Activated CD8-positive, alpha-beta memory T cell treated with anti-CD3 and anti-CD28 coated beads, Interleukin-2, amount 10 ng/mL, durations not matched to agents 7 days and 5 days (primary cell): ENCODE measurements at regions not wholly inside any gene's neighbourhood (a gene's known extent, or its start where the extent isn't known, plus 50 kb on each side); places are given as distances from the start of the nearest gene placed in this dataset.

Source experiments
- ATAC-seq: fragments of 150-1000 bp; cut with Tn5 transposase; one replicate; pipeline ENCODE4 v1.10.0; 2021; ENCODE audit warnings: moderate library complexity
- CTCF ChIA-PET: fragments of 350-600 bp; sonication (Branson Sonifier 250); formaldehyde crosslinking; loops from one replicate; lab custom pipeline; 2021; ENCODE audit warnings: antibody characterized with exemption; lab: Charles Lee
- DNase-seq: peaks from one replicate; pipeline ENCODE4 v3.0.0-alpha.2; 2020
- H3K27ac Mint-ChIP-seq: one replicate; pipeline ENCODE4 v1.8.0; 2021; ENCODE audit warnings: mild to moderate bottlenecking, mixed read lengths
- H3K27me3 Mint-ChIP-seq: one replicate; pipeline ENCODE4 v1.8.0; 2021; ENCODE audit warnings: mixed read lengths
- H3K36me3 Mint-ChIP-seq: one replicate; pipeline ENCODE4 v1.8.0; 2021; ENCODE audit warnings: mild to moderate bottlenecking, mixed read lengths
- H3K4me1 Mint-ChIP-seq: one replicate; pipeline ENCODE4 v1.8.0; 2021; ENCODE audit warnings: mixed read lengths
- H3K4me3 Mint-ChIP-seq: one replicate; pipeline ENCODE4 v1.8.0; 2021; ENCODE audit warnings: mild to moderate bottlenecking, moderate library complexity, mixed read lengths
- H3K9me3 Mint-ChIP-seq: one replicate; pipeline ENCODE4 v1.8.0; 2022; ENCODE audit warnings: low read depth, mixed read lengths

- no peak overlapping the region for H3K4me3 Mint-ChIP-seq
- peaks cover 2% of the 10 kb centered on the region for H3K9me3 Mint-ChIP-seq
- no peak for DNase-seq
- no peak overlapping the region for H3K27ac Mint-ChIP-seq
- H3K27me3 Mint-ChIP-seq = no peaks in the 10 kb centered on the region
- no peaks in the 10 kb centered on the region for H3K36me3 Mint-ChIP-seq
- no peak for ATAC-seq
- CTCF ChIA-PET = no interaction called here
- H3K4me1 Mint-ChIP-seq = no peaks in the 10 kb centered on the region
These were observed 71.0 kb downstream of the AQP4 start for GRCh38 chr18:26794230-26795101.

- CTCF ChIA-PET = no interaction called here
- Mint-ChIP-seq H3K36me3 (no peaks in the 10 kb centered on the region), H3K4me1 (no peaks in the 10 kb centered on the region), H3K9me3 (peaks cover 2% of the 10 kb centered on the region), H3K4me3 (no peak overlapping the region), H3K27ac (no peak overlapping the region), H3K27me3 (no peaks in the 10 kb centered on the region)
- DNase-seq = no peak
- ATAC-seq = no peak
These were observed 72.8 kb downstream of the AQP4 start for GRCh38 chr18:26792661-26793060.

GRCh38 chr18:26791676-26792075 is 73.8 kb downstream of the AQP4 start:
- no peak for ATAC-seq
- Mint-ChIP-seq H3K27me3 (no peaks in the 10 kb centered on the region), H3K9me3 (peaks cover 2% of the 10 kb centered on the region), H3K27ac (no peak overlapping the region), H3K4me3 (no peak overlapping the region), H3K36me3 (no peaks in the 10 kb centered on the region), H3K4me1 (no peaks in the 10 kb centered on the region)
- CTCF ChIA-PET = no interaction called here
- DNase-seq = no peak

GRCh38 chr18:26784599-26784998 is 80.9 kb downstream of the AQP4 start:
- H3K27me3 Mint-ChIP-seq = no peaks in the 10 kb centered on the region
- CTCF ChIA-PET = no interaction called here
- no peaks in the 10 kb centered on the region for H3K9me3 Mint-ChIP-seq
- DNase-seq (no peak), ATAC-seq (no peak)
- no peaks in the 10 kb centered on the region for H3K36me3 Mint-ChIP-seq
- no peaks in the 10 kb centered on the region for H3K4me1 Mint-ChIP-seq
- no peak overlapping the region for H3K4me3 Mint-ChIP-seq
- no peak overlapping the region for H3K27ac Mint-ChIP-seq

- H3K27ac Mint-ChIP-seq = no peak overlapping the region
- ATAC-seq = no peak
- no peaks in the 10 kb centered on the region for H3K9me3 Mint-ChIP-seq
- no peak for DNase-seq
- H3K27me3 Mint-ChIP-seq = no peaks in the 10 kb centered on the region
- CTCF ChIA-PET = no interaction called here
- no peaks in the 10 kb centered on the region for H3K4me1 Mint-ChIP-seq
- no peaks in the 10 kb centered on the region for H3K36me3 Mint-ChIP-seq
- H3K4me3 Mint-ChIP-seq = no peak overlapping the region
These were observed 82.3 kb downstream of the AQP4 start for GRCh38 chr18:26783170-26783569.

GRCh38 chr18:26780520-26781325 is 84.8 kb downstream of the AQP4 start:
- CTCF ChIA-PET = no interaction called here
- ATAC-seq = no peak
- no peak overlapping the region for H3K4me3 Mint-ChIP-seq
- DNase-seq = no peak
- H3K36me3 Mint-ChIP-seq = no peaks in the 10 kb centered on the region
- no peaks in the 10 kb centered on the region for H3K27me3 Mint-ChIP-seq
- H3K9me3 Mint-ChIP-seq = no peaks in the 10 kb centered on the region
- H3K27ac Mint-ChIP-seq = no peak overlapping the region
- H3K4me1 Mint-ChIP-seq = no peaks in the 10 kb centered on the region

- DNase-seq = no peak
- no peak overlapping the region for H3K4me3 Mint-ChIP-seq
- no peak for ATAC-seq
- no peak overlapping the region for H3K27ac Mint-ChIP-seq
- H3K9me3 Mint-ChIP-seq = no peaks in the 10 kb centered on the region
- CTCF ChIA-PET = no interaction called here
- no peaks in the 10 kb centered on the region for H3K4me1 Mint-ChIP-seq
- no peaks in the 10 kb centered on the region for H3K27me3 Mint-ChIP-seq
- no peaks in the 10 kb centered on the region for H3K36me3 Mint-ChIP-seq
These were observed 87.5 kb downstream of the AQP4 start for GRCh38 chr18:26778054-26778393.

GRCh38 chr18:26777351-26778053 is 88.0 kb downstream of the AQP4 start:
- no peak for ATAC-seq
- no peak for DNase-seq
- Mint-ChIP-seq H3K36me3 (no peaks in the 10 kb centered on the region), H3K27me3 (no peaks in the 10 kb centered on the region), H3K4me3 (no peak overlapping the region), H3K4me1 (no peaks in the 10 kb centered on the region), H3K27ac (no peak overlapping the region), H3K9me3 (no peaks in the 10 kb centered on the region)
- CTCF ChIA-PET = no interaction called here

GRCh38 chr18:26772691-26773090 is 92.8 kb downstream of the AQP4 start:
- Mint-ChIP-seq H3K9me3 (peaks cover 2% of the 10 kb centered on the region), H3K27me3 (no peaks in the 10 kb centered on the region), H3K36me3 (no peaks in the 10 kb centered on the region), H3K4me3 (no peak overlapping the region), H3K27ac (no peak overlapping the region), H3K4me1 (no peaks in the 10 kb centered on the region)
- no peak for DNase-seq
- CTCF ChIA-PET = no interaction called here
- ATAC-seq = no peak

GRCh38 chr18:26771524-26771923 is 94.0 kb downstream of the AQP4 start:
- no peak overlapping the region for H3K4me3 Mint-ChIP-seq
- CTCF ChIA-PET = no interaction called here
- no peak for ATAC-seq
- no peak overlapping the region for H3K27ac Mint-ChIP-seq
- H3K9me3 Mint-ChIP-seq = peaks cover 2% of the 10 kb centered on the region
- DNase-seq = no peak
- no peaks in the 10 kb centered on the region for H3K4me1 Mint-ChIP-seq
- no peaks in the 10 kb centered on the region for H3K27me3 Mint-ChIP-seq
- H3K36me3 Mint-ChIP-seq = no peaks in the 10 kb centered on the region

GRCh38 chr18:26768385-26768784 is 97.1 kb downstream of the AQP4 start:
- ATAC-seq (no peak), DNase-seq (no peak)
- CTCF ChIA-PET = no interaction called here
- H3K27ac Mint-ChIP-seq = no peak overlapping the region
- H3K4me1 Mint-ChIP-seq = no peaks in the 10 kb centered on the region
- H3K27me3 Mint-ChIP-seq = no peaks in the 10 kb centered on the region
- peaks cover 2% of the 10 kb centered on the region for H3K9me3 Mint-ChIP-seq
- H3K36me3 Mint-ChIP-seq = no peaks in the 10 kb centered on the region
- no peak overlapping the region for H3K4me3 Mint-ChIP-seq

- H3K27me3 Mint-ChIP-seq = no peaks in the 10 kb centered on the region
- ATAC-seq = no peak
- no peak for DNase-seq
- H3K9me3 Mint-ChIP-seq = peaks cover 2% of the 10 kb centered on the region
- H3K4me3 Mint-ChIP-seq = no peak overlapping the region
- no peak overlapping the region for H3K27ac Mint-ChIP-seq
- H3K4me1 Mint-ChIP-seq = no peaks in the 10 kb centered on the region
- CTCF ChIA-PET = no interaction called here
- H3K36me3 Mint-ChIP-seq = no peaks in the 10 kb centered on the region
These were observed 100.0 kb downstream of the AQP4 start for GRCh38 chr18:26765498-26765897.

GRCh38 chr18:26764586-26764985 is 100.9 kb downstream of the AQP4 start:
- Mint-ChIP-seq H3K36me3 (no peaks in the 10 kb centered on the region), H3K4me3 (no peak overlapping the region), H3K4me1 (no peaks in the 10 kb centered on the region), H3K9me3 (peaks cover 2% of the 10 kb centered on the region), H3K27ac (no peak overlapping the region), H3K27me3 (no peaks in the 10 kb centered on the region)
- DNase-seq = no peak
- ATAC-seq = no peak
- CTCF ChIA-PET = interaction anchor here (0.6 kb wide), 1 partner anchor 427 kb away, joined by 4 read pairs; no protein-coding TSS in a partner anchor
